Right cardiac atrium (tissue), 5 donors: ENCODE measurements at regions not wholly inside any gene's neighbourhood (a gene's known extent, or its start where the extent isn't known, plus 50 kb on each side); places are given as distances from the start of the nearest gene placed in this dataset.

Source experiments
- ATAC-seq, 2 donors: fragments of 200-7000 bp; cut with Tn5 transposase; one replicate each; pipeline versions ENCODE4 v1.8.0 to v1.9.1; 2020; ENCODE audit warnings: moderate library complexity in 2 of 2, mild to moderate bottlenecking in 1 of 2
- DNase-seq, 3 donors: peaks; one replicate each; pipeline ENCODE4 v3.0.0-alpha.2; 2020
- H3K27ac ChIP-seq: one replicate; pipeline ENCODE4 v1.5.1; 2013; ENCODE audit warnings: mild to moderate bottlenecking, low read length, control low read depth, moderate library complexity
- H3K27me3 ChIP-seq: one replicate; pipeline ENCODE4 v1.6.1; 2013; ENCODE audit not compliant: control insufficient read depth, insufficient read depth
- H3K4me1 ChIP-seq: one replicate; pipeline ENCODE4 v1.6.1; 2013; ENCODE audit warnings: low read length; ENCODE audit not compliant: control insufficient read depth, insufficient read depth
- H3K4me3 ChIP-seq: one replicate; pipeline ENCODE4 v1.5.1; 2013; ENCODE audit warnings: low read length, control low read depth
- H3K9me3 ChIP-seq: one replicate; pipeline ENCODE4 v1.6.1; 2013; ENCODE audit warnings: low read length; ENCODE audit not compliant: control insufficient read depth
- WGBS: extraction: QIAGEN DNeasy Blood & Tissue Kit; methylation state at CpG from one replicate; pipeline ENCODE4 v1.1.7; 2013; 5-methylcytosine and 5-hydroxymethylcytosine counted together
- intact Hi-C, 4 donors: fragments of 100-400 bp; cut with DNase I; formaldehyde crosslinking; loops; one replicate each; pipeline versions ENCODE4 v1.11.0 to v1.14.0; 2022 to 2023
- donor health status: healthy with polysubstance abuse.
- donor health status: DM: no; HTN: yes; CAD: no.
- donor health status: DM: no; HTN: no; CAD: no.
- donor health status: DM: no; HTN: yes; CAD: no; lungs with severe emphysema.
- donor health status: DM: yes; HTN: yes; CAD: no.

DNA sequence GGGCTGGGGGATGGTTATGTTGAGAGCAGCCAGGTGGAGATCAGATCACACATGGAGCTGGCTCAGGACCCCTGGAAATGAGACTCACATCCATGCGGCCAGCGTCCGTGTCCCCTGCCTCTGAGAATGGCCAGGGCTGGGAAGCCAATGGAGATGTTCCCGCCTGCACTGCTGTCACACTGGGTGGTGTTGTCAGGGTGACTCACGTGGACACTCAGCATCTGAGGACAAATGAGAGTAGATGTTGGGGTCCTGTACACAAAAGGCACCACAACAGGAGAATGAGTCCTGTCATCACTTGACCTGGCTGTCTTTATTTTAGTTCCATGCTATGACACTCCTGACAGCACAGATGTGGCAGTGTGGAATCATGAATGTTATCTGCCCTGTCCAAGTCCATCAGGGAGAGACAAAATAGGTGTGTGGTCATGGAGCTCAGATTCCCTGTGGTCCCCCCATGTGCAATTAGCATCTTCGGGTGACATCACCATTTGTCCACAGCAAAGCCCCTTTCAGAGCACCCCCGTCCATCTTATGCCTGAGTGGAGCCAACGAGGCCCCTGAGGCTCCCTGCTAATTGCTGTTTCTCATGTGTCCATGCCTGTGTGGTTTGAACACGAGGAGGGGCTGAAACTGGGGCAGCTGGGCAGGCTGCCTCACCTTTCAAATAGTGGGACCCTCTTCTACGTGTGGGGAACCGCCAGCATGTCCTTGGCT lies 393.5 kb downstream of the AACS start:
- DNase-seq: no peak
- H3K27ac ChIP-seq: no peak overlapping the region
- intact Hi-C loops: no loop called here
- H3K4me3 ChIP-seq: no peak overlapping the region
- 70% methylated on average over 11 of the region's 11 CpGs for WGBS
- H3K9me3 ChIP-seq: no peaks in the 10 kb centered on the region
- H3K27me3 ChIP-seq: no peaks in the 10 kb centered on the region
- ATAC-seq: no peak
- H3K4me1 ChIP-seq: no peaks in the 10 kb centered on the region

DNA sequence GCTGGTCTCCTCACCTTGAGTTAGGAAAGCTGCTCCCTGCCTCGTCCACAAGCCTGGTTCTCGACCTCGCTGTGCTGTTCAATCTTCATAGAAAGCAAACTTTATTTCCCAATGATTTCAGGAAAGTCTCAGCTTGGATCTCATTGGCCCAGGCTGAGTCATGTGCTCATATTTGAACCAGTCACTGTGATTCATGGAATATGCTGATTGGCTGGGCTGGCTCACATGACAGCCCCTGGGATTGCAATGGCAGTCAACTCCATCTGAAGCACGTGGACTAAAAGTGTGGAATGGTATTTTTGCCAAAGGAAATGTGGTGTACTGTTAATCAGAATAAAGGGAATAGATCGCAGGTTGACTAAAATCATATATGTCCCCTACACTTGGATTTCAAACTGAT lies 396.6 kb downstream of the AACS start:
- Histone ChIP-seq H3K4me1 (no peaks in the 10 kb centered on the region), H3K4me3 (no peak overlapping the region), H3K9me3 (no peaks in the 10 kb centered on the region), H3K27me3 (no peaks in the 10 kb centered on the region), H3K27ac (no peak overlapping the region)
- DNase-seq: no peak
- no peak for ATAC-seq
- intact Hi-C loops: no loop called here
- WGBS: 82% methylated on average over 5 of the region's 5 CpGs

DNA sequence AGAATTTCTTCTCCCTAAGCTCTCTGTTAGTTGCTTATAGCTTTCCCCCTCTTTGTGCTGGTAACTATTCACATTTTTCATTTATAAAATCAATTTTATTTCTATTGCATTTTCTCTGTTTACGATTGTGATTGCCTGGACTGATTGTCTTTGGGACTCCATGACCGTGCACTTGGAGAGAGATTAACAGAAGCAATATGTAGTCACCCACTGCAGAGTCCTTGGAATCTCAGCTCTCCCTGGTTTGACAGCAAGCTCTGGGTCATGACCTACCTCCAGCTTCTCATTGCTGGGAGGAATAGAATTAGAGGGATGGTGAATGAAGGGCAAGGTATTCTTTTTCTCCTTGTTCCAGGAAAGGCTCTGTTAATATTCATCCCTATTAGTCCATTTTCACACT lies 398.2 kb downstream of the AACS start:
- ATAC-seq (no peak), DNase-seq (no peak)
- Histone ChIP-seq H3K9me3 (no peaks in the 10 kb centered on the region), H3K27me3 (no peaks in the 10 kb centered on the region), H3K4me3 (no peak overlapping the region), H3K27ac (no peak overlapping the region), H3K4me1 (no peaks in the 10 kb centered on the region)
- WGBS: 78% methylated on average over 2 of the region's 2 CpGs
- intact Hi-C loops: no loop called here

DNA sequence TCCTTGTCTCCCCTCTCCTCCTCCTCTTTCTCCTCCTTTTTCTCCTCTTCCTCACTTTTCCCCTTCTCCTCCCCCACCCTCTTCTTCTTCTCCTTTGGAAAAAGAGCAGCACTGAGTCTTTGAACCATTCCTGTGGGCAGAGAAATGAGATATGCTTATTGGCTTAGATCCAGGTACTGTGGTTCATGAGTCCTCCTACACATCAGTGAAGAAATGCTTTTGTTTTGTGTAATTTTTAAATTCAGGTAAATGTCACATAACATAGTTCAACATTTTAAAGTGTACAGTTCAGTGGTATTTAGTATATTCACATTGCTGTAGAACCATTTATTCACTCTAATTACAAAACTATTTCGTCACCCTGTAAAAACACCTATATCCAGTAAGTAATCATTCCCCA lies 402.1 kb downstream of the AACS start:
- WGBS: 88% methylated on average over 1 of the region's 1 CpG
- Histone ChIP-seq H3K27me3 (no peaks in the 10 kb centered on the region), H3K4me3 (no peak overlapping the region), H3K27ac (no peak overlapping the region), H3K9me3 (no peaks in the 10 kb centered on the region), H3K4me1 (no peaks in the 10 kb centered on the region)
- intact Hi-C loops: no loop called here
- ATAC-seq: no peak
- no peak for DNase-seq

DNA sequence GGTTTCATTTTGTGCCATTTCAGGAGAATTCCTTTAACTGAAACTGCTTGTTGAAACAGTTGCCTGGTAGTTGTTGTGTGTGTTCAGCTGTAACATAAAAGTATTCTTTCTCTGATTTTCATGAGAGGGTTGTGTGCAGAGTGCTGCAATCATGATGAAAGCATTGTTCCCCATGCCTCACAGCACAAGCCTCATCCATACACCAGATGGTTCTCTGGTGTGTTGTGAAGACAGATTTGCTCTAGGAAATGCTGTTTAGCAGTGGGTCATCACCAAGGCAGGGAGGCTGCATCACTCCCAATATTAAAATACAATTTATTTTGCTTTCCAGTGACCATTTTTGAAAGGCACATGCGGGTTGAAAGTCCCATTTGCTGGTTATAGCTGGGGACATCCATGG lies 404.4 kb downstream of the AACS start:
- Histone ChIP-seq H3K27ac (no peak overlapping the region), H3K27me3 (no peaks in the 10 kb centered on the region), H3K4me3 (no peak overlapping the region), H3K9me3 (no peaks in the 10 kb centered on the region), H3K4me1 (no peaks in the 10 kb centered on the region)
- intact Hi-C loops: no loop called here
- DNase-seq (no peak), ATAC-seq (no peak)
- WGBS: 61% methylated on average over 1 of the region's 1 CpG

DNA sequence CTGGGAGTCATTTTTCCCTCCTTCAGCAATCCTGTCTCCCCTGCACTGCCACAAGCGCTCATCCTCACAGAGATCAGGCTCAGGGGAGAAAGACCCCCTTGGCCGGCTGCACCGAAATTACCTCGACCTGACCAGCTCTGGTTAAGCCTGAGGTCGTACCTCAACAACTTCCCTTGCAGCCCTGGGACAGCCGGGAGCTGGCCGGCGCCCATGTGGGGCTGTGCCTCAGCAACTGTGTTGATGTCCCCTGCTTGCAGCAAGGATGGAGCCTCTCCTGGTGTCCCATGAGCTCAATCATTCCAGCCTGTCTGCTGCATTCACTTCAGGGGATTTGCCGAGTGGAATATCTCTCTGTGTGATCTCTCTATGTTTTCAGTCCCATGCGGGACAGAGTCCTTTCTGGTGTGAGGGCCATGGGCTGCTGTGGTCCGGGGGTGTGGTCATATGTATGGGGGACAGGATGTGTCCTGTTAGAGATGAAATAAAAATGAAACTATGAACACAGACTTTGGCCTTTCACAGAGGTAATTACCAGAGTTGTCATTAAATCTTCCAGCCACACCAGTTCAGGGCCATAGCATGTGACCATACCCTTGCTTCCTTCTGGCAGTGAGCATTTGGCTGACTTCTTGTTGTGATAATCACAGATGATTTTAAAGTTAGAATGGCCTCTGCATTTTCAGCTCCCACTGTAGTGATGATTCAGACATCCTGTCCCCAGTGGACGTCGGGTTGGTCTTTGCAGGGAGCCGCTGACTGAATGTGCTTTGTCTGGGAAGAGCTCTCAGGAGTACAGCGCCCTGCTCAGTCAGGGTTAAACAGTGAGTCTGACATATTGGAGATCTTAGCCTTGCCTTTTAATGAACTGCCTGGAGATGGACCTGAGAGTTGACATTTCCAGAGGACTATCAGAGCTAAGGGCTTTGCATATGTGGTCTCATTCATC lies 405.9 kb downstream of the AACS start:
- DNase-seq: no peak

DNA sequence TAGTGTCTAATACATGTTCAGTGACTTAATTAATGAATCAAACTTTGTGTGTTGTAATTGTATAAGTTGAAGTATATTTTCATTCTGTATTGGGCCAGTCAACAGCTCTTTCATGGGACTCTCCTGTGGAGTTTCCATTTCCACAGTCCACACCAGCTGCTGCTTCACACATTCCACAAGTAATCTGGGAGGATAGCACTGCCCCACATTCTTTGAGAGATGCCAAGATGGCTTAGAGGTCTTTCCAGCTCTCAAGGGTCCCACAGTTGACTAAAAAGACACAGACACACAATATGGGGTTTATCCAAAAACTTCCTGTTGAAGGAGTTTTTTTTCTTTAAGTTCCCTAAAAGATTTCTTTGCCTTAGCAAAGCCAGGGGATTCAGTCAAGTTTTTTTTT lies 408.3 kb downstream of the AACS start:
- no peak overlapping the region for H3K4me3 ChIP-seq

More for the DNA sequence above, 405.9 kb downstream of the AACS start:
- peak in 1 of 2 donors; percentile 33 for ATAC-seq
- WGBS: 57% methylated on average over 15 of the region's 15 CpGs
- Histone ChIP-seq H3K27me3 (no peaks in the 10 kb centered on the region), H3K27ac (no peak overlapping the region), H3K4me1 (no peaks in the 10 kb centered on the region), H3K9me3 (no peaks in the 10 kb centered on the region), H3K4me3 (no peak overlapping the region)
- intact Hi-C loops: no loop called here

DNA sequence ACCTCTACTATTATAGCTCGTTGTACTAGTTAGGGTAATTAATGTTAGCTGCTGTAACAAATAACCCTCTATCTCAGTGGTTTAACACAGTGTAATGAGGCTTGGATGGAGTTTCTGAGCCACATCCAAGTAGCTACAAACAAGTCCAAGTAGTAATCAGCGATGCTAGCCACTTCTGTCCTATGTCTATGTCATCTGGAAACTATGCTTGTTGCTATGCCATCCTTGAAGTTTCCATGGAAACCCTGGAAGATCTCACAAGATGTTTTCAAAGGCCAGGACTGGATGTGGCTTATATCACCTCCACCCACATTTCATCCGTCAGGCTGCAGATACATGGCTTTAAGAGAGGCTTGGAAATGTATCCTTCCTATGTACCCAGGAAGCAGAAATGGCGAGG lies 422.1 kb downstream of the AACS start:
- intact Hi-C loops: no loop called here
- Histone ChIP-seq H3K4me3 (no peak overlapping the region), H3K9me3 (no peaks in the 10 kb centered on the region), H3K27ac (no peak overlapping the region), H3K27me3 (no peaks in the 10 kb centered on the region), H3K4me1 (no peaks in the 10 kb centered on the region)
- ATAC-seq: no peak
- no peak for DNase-seq
- 62% methylated on average over 4 of the region's 4 CpGs for WGBS

More for the DNA sequence above, 408.3 kb downstream of the AACS start:
- intact Hi-C loops: no loop called here
- no peaks in the 10 kb centered on the region for H3K27me3 ChIP-seq
- H3K4me1 ChIP-seq: no peaks in the 10 kb centered on the region
- no peak overlapping the region for H3K27ac ChIP-seq
- H3K9me3 ChIP-seq: no peaks in the 10 kb centered on the region
- no peak for ATAC-seq
- no peak for DNase-seq

DNA sequence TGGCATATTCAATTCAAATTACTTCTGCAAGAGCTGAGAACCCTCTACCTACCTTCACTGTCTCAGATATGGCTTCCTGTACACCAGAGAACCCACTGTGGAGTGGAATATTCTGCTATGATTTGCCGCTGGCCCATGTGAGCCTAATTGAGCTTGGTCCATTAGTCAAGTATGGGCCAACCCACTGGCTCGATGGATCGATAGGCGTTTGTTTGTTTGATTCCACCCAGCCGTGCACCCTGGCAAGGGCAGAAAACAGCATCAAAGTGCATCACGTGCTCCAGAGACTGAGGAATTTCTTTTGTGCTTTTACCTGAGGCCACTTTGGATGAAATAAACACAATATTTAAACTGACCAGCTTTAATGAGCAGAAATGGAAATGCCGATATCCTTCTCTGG lies 426.3 kb downstream of the AACS start:
- no peaks in the 10 kb centered on the region for H3K27me3 ChIP-seq
- H3K27ac ChIP-seq: no peak overlapping the region
- intact Hi-C loops: no loop called here
- ATAC-seq: no peak
- no peaks in the 10 kb centered on the region for H3K4me1 ChIP-seq
- WGBS: 90% methylated on average over 7 of the region's 7 CpGs
- peak in 1 of 3 donors; percentile 17 for DNase-seq
- H3K9me3 ChIP-seq: no peaks in the 10 kb centered on the region
- H3K4me3 ChIP-seq: no peak overlapping the region

DNA sequence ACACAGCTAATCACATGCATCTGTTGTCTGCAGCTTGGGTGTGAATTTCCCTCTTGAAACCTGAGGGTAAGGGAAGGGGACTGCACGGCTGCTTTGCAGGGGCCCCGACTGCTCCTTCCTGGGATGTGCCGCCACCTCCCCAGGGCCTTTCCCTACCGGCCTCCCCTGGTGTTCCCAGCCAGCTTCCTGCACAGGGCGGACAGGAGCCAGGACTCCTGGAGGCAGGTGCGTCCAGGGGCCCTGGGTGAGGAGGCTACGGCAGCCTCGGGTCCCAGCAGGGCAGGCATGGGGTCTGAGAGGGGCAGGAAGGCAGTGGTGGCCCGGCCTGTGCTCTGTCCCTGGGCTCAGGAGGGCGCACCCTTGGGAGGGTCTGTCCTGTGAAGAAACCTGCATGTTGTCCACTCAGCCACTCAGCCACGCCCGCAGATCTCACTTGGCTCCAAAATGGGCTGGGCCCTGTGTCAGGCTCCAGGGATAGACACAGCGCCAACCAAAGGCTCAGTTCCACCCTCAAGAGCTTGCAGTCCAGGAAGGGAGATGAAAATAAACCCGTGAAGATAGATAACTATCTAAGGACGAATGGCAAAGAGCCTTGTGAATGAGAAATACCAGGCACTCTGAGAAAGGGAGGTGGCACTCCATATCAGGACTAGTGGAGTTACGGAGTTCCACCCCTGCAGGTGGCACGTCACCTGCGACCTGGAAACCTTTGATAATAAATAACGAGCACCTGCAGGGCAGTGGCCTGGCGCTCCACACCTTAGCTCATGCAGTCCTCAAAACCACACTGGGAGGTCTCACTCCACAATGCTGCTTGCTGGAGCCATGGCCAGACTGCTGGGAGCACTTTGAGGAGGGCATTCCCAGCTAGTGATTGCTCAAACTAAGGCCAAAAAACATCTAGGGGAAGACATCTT lies 427.4 kb downstream of the AACS start:
- intact Hi-C loops: no loop called here
- Histone ChIP-seq H3K27me3 (no peaks in the 10 kb centered on the region), H3K4me1 (no peaks in the 10 kb centered on the region), H3K4me3 (no peak overlapping the region), H3K9me3 (no peaks in the 10 kb centered on the region), H3K27ac (no peak overlapping the region)
- ATAC-seq: no peak
- peak in 1 of 3 donors; percentile 11 for DNase-seq
- 81% methylated on average over 20 of the region's 20 CpGs for WGBS
